DMS79 (cell line): ENCODE measurements at regions not wholly inside any gene's neighbourhood (a gene's known extent, or its start where the extent isn't known, plus 50 kb on each side); places are given as distances from the start of the nearest gene placed in this dataset.

ENCODE experiments used
- DNase-seq: peaks from one replicate; lab custom pipeline; 2025; lab: John Stamatoyannopoulos, UW

DNA sequence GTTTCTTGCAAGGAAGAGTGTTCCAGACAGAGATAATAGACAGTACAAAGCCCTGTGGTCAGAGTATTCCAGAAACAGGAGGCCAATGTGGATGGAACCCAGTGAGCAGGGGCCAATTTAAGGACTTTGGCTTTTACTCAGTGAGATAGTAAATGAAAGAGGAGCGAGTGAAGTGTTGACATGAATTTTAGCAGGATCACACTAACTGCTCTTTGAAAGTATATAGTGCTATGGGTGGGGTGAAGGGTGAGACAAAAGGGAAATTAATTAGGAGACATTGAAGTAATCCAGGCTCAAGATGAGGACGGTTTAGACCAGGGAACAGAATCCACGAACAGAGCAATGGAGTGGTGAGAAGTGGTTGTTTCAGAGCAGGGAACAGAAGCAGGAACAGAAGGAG is 62.2 kb upstream of the TES start:
- no peak for DNase-seq

- no peak for DNase-seq
Measured at GRCh38 chr7:116148626-116149025, 61.7 kb upstream of the TES start.

DNA sequence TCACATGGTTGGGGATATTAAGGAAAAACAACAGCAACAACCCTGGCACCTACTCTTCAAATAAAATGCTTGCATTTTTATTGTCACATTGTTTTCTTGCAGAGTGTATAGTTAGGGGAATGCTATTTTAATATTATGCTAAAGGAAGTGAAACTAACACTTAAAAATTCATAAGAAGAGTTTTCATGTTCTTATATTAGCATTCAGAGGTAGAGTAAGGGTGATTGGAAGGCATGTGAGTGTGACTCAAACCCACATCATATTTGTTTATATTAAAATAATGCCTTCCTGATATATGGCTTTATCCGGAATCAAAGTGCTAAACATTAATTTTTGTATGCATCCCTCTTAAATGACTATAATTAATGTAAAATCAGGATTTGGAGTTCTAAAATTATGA is 59.8 kb upstream of the TES start:
- DNase-seq, result no peak

- no peak for DNase-seq
Measured at GRCh38 chr7:116152276-116152675, 58.1 kb upstream of the TES start.

DNA sequence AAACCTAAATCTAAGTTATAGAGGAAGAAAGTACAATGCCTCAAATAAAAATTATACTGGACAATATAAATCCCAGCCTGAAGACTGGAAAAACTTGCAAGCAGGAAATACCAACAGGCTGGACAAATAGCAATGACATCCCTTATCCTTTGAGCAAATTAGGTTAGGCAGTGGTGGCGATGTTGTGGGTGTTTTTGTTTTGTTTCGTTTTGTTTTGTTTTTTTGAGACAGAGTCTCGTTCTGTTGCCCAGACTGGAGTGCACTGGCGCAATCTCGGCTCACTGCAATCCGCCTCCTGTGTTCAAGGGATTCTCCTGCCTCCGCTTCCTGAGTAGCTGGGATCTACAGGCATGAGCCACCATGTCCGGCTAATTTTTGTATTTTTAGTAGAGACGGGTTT is 57.3 kb upstream of the TES start:
- DNase-seq, result no peak

DNA sequence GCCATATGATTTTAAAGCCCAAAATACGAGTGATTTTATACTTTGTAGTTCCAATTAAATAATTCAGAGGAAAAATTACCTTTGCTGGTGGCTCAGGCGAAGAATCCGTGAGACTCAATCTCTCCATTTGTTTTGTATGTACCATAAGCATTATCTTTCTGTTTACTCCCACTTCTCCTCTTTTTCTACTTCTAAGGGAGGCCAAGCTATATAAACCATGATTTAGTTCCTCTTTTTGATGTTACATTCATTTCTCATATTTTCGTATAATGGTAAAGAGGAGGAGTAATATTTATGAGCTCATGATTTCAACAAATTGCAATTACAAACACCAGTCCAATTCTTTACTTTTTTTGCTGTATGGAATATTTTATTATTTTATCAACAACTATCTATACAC is 50.6 kb upstream of the TES start:
- DNase-seq, result no peak
